ENCODE measurements at regions not wholly inside any gene's neighbourhood (a gene's known extent, or its start where the extent isn't known, plus 50 kb on each side); places are given as distances from the start of the nearest gene placed in this dataset.

DNA sequence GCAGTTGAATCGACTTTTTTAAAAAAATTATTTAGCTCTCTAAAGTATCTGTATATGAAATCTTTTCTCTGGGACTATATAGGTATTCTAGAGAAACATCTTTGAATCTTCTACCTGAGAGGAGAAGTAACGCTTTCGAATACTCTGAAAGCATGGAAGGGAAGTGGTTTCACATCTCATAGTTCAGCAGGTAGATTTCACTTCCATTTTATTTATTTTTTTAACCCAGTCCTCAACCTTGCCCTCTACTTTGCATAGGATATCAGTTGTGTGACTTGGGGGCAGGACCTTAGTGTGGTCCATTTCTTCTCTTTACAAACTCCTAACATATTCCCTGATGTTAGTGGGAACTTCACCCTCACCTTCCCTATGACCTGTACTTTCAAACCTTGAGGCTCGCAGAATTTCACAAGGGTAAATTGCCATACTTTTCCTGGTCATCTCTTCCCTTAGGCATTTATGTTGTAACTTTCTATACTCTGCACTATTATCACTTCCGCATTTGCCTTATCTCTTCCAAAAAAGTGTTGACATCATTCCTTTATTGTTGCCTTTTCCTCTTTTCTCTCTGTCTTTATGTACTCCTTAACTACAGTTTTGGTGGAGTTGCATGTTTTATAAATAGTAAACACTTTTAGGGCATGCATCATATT is 1208.5 kb upstream of the ADGRL4 start:
- TF ChIP-seq RAD21 (CRISPR knock-in tag; IDR thresholded peaks at IDR 0.05) = no peak
- TF ChIP-seq TEAD2 (CRISPR knock-in tag; IDR thresholded peaks at IDR 0.05) = no peak
- TF ChIP-seq POLR2A (IDR thresholded peaks at IDR 0.05; ENCODE audit: insufficient read depth in 1 of 2, low read depth in 2 of 2, low read length in 2 of 2) = no peak
- TF ChIP-seq CEBPB (IDR thresholded peaks at IDR 0.05; ENCODE audit: borderline replicate concordance, low read depth, low read length) = no peak
- no peak for TF ChIP-seq ETS1 (CRISPR knock-in tag; IDR thresholded peaks at IDR 0.05)
- TF ChIP-seq CHD4 (IDR thresholded peaks at IDR 0.05; ENCODE audit: borderline replicate concordance, low read length) = no peak
- no peak for TF ChIP-seq YEATS2 (CRISPR knock-in tag; IDR thresholded peaks at IDR 0.05; ENCODE audit: borderline replicate concordance)
- TF ChIP-seq CBFB (CRISPR knock-in tag; IDR thresholded peaks at IDR 0.05) = no peak
- TF ChIP-seq ZFP1 (CRISPR knock-in tag; IDR thresholded peaks at IDR 0.05) = no peak
- TF ChIP-seq, protein P1, sequence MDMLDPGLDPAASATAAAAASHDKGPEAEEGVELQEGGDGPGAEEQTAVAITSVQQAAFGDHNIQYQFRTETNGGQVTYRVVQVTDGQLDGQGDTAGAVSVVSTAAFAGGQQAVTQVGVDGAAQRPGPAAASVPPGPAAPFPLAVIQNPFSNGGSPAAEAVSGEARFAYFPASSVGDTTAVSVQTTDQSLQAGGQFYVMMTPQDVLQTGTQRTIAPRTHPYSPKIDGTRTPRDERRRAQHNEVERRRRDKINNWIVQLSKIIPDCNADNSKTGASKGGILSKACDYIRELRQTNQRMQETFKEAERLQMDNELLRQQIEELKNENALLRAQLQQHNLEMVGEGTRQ (IDR thresholded peaks at IDR 0.05; ENCODE audit: low read depth, low read length) = no peak
- TF ChIP-seq, protein P1 (CRISPR knock-in tag; IDR thresholded peaks at IDR 0.05; ENCODE audit: borderline replicate concordance) = no peak
- TF ChIP-seq HNRNPH1 (optimal IDR thresholded peaks at IDR 0.05; ENCODE audit: low read depth, low read length) = no peak
- no peak for TF ChIP-seq MYC (CRISPR knock-in tag; IDR thresholded peaks at IDR 0.05; ENCODE audit: borderline replicate concordance)
- no peak for TF ChIP-seq ZNF7 (CRISPR knock-in tag; IDR thresholded peaks at IDR 0.05)

Measured in HepG2 (cell line).